NCI-H774 (cell line): ENCODE measurements at regions not wholly inside any gene's neighbourhood (a gene's known extent, or its start where the extent isn't known, plus 50 kb on each side); places are given as distances from the start of the nearest gene placed in this dataset.
"Not testable (repeated sequence)": the region's sequence is repeated elsewhere in the genome, so short reads cannot be mapped to it uniquely, and the experiment has no call there.

Experiments used
- DNase-seq: peaks from one replicate; lab custom pipeline; 2025; lab: John Stamatoyannopoulos, UW

GRCh38 chr20:12737497-12737896 lies 271.3 kb upstream of the SPTLC3 start:
- no peak for DNase-seq

GRCh38 chr20:12737900-12738299 lies 270.9 kb upstream of the SPTLC3 start:
- DNase-seq, result no peak

- DNase-seq, result no peak
These were observed 268.1 kb upstream of the SPTLC3 start for GRCh38 chr20:12740647-12741046.

- no peak for DNase-seq
These were observed 264.7 kb upstream of the SPTLC3 start for GRCh38 chr20:12744037-12744436.

DNA sequence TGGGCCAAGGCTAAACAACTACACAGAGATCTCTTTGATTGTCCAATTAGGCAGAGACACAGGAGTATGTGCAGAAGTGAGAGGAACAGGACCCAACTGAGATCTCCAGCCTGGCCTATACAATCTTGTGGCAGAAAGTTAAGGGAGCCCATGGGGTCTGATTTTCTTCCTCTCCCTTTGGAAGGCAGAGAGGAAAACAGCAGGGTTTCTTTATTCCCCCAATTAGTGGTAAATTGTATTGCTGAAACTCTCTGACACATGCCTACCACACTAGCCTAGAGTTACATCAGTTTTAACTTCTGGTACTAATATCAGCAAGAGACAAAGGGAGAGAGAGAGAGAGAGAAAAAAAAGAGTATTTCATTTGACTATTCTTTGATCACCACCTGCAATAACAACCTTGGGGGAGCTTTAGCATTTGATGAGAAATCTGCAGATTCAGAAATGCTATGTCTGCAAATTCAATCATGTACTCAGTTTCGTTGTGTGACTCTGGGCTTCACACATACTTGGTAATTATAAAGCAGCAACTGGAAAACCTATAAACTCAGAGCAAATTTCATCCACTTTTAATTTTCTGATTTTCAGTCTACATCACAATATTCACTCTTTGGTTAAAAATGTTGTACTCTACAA lies 260.3 kb upstream of the SPTLC3 start:
- DNase-seq, result no peak

DNA sequence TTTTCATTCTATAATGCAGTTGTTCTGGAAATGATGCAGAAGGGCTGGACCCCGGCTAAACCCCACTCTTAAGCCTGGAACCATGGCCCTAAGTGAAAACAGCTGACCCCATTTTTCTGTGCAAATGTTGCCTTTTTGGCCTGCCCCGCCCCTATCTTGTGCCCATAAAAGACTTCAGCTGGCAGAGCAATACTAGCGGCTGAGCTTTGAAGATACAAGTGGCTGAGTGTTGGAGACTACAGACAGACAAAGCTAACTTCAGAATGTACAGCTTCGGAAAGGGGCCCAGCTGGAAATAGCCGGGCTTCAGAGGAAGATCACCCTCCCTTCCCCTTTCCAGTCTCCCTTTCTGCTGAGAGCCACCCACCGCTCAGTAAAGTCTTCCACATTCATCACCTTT lies 258.6 kb upstream of the SPTLC3 start:
- no peak for DNase-seq

DNA sequence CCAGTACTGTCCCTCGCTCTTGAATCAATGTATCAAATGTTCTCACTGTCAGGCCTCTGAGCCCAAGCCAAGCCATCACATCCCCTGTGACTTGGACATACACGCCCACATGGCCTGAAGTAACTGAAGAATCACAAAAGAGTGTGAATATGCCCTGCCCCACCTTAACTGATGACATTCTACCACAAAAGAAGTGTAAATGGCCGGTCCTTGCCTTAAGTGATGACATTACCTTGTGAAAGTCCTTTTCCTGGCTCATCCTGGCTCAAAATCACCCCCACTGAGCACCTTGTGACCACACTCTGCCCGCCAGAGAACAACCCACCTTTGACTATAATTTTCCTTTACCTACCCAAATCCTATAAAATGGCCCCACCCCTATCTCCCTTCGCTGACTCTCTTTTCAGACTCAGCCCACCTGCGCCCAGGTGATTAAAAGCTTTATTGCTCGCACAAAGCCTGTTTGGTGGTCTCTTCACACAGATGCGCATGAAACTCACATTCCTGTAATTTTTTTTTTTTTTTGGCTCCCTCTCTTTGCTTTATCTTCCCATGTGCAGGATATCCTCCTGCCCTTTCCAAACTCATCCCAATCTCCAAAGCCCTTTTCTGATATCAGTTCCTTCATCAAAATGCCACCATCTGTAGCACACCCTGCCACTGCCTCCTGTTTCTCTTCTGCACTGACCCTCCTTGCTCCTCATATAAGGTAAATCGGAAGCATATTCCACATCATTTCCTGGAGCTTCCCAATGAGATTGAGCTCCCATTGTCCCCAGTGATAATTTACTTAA lies 255.7 kb upstream of the SPTLC3 start:
- DNase-seq, result not testable (repeated sequence)

DNA sequence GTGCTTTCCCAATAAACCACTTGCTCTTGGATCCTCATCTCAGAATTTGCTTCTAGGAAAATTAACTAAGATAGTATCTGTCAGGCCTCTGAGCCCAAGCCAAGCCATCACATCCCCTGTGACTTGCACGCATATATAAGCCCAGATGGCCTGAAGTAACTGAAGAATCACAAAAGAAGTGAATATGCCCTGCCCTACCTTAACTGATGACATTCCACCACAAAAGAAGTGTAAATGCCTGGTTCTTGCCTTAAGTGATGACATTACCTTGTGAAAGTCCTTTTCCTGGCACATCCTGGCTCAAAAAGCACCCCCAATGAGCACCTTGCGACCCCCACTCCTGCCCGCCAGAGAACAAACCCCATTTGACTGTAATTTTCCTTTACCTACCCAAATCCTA lies 255.0 kb upstream of the SPTLC3 start:
- DNase-seq, result not testable (repeated sequence)

- not testable (repeated sequence) for DNase-seq
These were observed 249.3 kb upstream of the SPTLC3 start for GRCh38 chr20:12759493-12759892.

- DNase-seq, result no peak
These were observed 246.0 kb upstream of the SPTLC3 start for GRCh38 chr20:12762725-12763124.

- no peak for DNase-seq
These were observed 245.4 kb upstream of the SPTLC3 start for GRCh38 chr20:12763406-12763805.

DNA sequence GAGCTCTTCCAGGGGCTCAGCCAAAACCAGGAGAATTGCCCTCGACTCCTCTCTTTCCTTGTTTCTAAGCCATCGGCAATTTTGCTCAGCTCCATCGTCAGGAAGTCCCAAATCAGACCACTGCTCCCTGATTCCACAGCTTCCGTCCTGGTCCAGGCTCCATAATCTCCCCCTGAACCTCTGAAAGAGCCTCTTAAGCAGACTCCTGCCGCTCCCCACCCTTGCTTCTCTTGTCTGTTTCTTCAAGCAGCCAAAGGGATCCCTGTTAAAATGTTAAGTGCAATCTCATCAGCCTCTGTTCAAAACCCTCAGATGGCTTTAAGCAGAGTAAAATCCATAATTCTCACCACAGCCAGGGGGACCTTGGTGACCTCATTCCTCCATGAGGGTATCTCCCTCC lies 244.7 kb upstream of the SPTLC3 start:
- DNase-seq, result no peak

GRCh38 chr20:12764851-12765250 lies 243.9 kb upstream of the SPTLC3 start:
- no peak for DNase-seq

GRCh38 chr20:12773936-12774335 lies 234.8 kb upstream of the SPTLC3 start:
- DNase-seq, result no peak

DNA sequence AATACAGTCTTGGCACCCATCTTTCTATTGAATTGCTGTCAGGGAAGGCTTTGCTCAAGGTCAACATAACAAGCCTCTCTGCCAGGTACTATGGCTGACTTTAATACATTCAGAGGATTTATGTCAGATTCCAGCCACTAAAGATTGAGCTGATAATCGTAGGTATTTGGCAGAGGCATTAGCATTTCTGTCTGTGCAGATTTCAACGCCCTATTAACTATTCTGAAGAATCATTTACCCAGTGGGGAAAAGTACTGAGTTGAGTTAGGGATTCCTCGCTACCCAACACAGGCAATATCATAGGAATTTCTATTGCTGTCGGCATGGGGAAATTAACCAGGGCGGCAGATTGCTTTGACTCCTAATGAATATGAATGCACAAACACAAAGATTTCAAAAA lies 233.7 kb upstream of the SPTLC3 start:
- no peak for DNase-seq

GRCh38 chr20:12777016-12777415 lies 231.8 kb upstream of the SPTLC3 start:
- no peak for DNase-seq

- DNase-seq, result no peak
These were observed 222.5 kb upstream of the SPTLC3 start for GRCh38 chr20:12786276-12786675.

DNA sequence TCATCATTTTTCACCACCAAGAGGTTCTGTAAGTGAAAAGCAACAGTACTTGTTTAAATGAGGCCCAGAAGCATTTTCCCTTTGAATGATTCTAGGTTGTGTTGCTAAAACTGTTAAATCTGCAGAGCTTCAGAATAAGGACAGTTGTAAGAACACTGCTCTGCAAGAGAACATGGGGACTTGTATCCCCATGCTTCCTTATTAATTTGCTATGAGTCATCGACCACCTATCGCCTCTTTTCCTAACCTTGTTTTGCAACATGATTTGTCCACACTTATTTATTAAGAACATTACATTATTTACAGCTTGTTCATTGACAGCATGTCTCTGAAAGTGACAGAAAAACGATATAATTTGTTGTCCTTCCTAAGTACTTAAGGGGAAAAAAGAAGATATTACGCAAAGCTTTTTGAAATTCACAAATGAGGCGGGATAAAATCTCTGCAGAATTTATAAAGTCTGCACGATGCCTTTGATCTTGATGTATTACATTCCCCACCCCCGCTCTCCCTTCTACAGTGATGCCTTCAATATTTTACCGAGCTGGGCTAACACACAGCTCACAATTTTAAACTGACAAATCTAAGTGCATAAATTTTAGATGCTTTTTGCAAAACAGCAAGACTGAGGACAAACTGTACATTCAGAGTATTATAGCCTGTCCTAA lies 220.0 kb upstream of the SPTLC3 start:
- DNase-seq, result no peak

DNA sequence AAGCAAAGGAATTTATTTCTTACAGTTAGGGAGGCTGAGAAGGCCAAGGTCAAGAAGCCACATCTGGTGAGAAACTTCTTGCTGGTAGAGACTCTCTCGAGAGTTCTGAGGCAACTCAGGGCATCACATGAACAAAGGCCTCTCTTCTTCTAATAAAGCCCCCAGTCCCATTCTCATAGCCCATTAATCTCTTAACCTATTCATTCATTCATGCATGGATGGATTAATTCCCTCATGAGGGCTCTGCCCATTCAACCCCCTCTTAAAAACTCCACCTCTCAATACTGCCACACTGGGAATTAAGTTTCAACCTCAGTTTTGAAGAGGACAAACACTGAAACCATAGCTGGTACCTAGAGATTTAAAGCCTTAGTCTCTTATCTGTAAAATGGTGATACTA lies 217.9 kb upstream of the SPTLC3 start:
- no peak for DNase-seq

GRCh38 chr20:12798286-12798685 lies 210.5 kb upstream of the SPTLC3 start:
- DNase-seq, result no peak

DNA sequence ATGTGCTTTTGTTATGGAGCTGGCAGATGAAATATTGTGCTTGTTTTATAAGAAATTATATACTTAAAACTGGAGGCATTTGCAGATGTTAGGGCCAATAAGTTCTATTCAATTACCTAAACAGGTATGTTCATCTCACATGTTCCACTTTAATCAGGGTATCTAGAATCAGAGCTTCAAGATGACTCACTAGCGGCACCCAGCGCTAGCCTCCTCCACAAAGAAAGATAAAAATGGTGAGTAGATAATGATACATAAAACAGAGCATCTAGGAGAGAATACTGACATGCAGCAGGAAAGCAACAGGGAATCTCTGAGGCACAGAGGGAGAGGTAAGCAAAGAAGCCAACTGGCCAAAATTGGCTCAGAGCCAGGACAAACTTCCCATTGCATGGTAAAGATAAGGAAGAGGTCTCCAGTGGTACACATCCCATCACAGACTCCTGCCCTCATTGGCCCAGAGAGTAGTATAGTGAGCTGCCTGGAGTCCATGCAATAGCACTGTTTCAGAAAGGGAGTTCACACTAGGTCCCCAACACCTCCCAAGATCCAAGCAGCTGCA lies 200.7 kb upstream of the SPTLC3 start:
- DNase-seq, result no peak

DNA sequence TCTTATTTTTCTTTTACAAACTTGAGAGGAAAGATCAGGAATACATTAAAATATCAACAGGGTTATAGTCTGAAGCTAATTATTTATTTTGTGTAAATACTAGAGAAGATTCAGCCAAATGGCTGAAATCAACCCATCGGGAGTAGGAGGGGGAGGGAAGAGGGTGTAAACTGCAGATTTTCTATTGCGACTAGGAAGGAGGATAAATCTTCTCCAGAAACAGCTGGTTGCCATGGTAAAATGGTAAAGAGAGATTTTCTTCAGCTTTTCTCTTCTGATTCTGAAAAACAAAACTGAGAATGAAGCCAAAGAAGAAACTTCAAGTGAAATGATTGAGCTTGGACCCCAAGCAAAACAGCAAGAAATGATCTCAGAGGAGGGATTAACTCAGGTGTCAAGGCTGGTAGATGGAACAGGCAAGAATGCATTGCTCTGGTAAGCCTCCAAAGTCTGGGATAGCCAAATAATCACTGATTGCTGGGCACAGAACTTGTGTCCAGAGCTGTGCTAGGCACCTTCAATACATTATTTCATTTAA lies 193.5 kb upstream of the SPTLC3 start:
- no peak for DNase-seq
